Upper lobe of left lung (tissue), 4 donors: ENCODE measurements at regions not wholly inside any gene's neighbourhood (a gene's known extent, or its start where the extent isn't known, plus 50 kb on each side); places are given as distances from the start of the nearest gene placed in this dataset.

Experiments
- CTCF ChIP-seq, 6 experiments: fragments of 450-650 bp in 4 of 6; fragments of 200-600 bp in 2 of 6; sonication (generic) in 2 of 6; IDR thresholded peaks; one replicate each; pipeline ENCODE4 v1.5.1; 2016 to 2019; ENCODE audit warnings: antibody characterized with exemption in 6 of 6
- POLR2A ChIP-seq, 4 donors: fragments of 450-650 bp; IDR thresholded peaks; one replicate each; pipeline ENCODE4 v1.5.1; 2016 to 2017; ENCODE audit warnings: antibody characterized with exemption in 4 of 4, mild to moderate bottlenecking in 2 of 4
- POLR2AphosphoS5 ChIP-seq, 2 donors: sonication (generic); formaldehyde crosslinking; IDR thresholded peaks; one replicate each; pipeline ENCODE4 v1.5.1; 2017; ENCODE audit warnings: antibody characterized with exemption in 2 of 2

- TF ChIP-seq POLR2A (IDR thresholded peaks at IDR 0.05), result no peak
- no peak for TF ChIP-seq POLR2AphosphoS5 (IDR thresholded peaks at IDR 0.05)
- TF ChIP-seq CTCF (IDR thresholded peaks at IDR 0.05), result no peak
These were observed 117.7 kb downstream of the WSCD1 start for GRCh38 chr17:6187836-6188235.
